GM19193 (cell line): ENCODE measurements at regions not wholly inside any gene's neighbourhood (a gene's known extent, or its start where the extent isn't known, plus 50 kb on each side); places are given as distances from the start of the nearest gene placed in this dataset.

Experiments
- POLR2A ChIP-seq: IDR thresholded peaks from 4 replicates; pipeline ENCODE4 v1.6.1; 2011; ENCODE audit not compliant: insufficient read depth, insufficient read length; ENCODE audit errors: extremely low read depth

- no peak for TF ChIP-seq POLR2A
These were observed 321.2 kb downstream of the CXCL12 start for GRCh38 chr10:44063686-44064085.

DNA sequence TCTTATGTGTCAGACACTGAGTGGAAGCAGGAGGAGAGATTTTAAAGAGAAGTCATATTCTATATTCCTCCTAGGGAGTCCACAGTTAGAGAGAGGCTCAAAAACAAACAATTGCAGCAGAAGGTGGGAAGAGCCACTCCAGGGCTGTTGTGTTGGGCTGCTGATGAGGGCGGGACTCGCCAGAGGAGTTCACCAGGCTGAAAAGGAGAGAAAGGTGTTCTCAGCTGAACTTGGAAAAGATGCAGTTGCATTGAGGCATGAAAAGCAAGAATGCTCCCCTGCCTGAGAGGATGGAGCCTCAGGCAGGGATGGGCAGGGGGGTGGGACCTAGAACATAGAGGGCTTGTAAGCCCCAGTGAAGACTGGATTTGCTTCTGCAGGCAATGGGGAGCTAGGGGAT lies 324.2 kb downstream of the CXCL12 start:
- TF ChIP-seq POLR2A: no peak

DNA sequence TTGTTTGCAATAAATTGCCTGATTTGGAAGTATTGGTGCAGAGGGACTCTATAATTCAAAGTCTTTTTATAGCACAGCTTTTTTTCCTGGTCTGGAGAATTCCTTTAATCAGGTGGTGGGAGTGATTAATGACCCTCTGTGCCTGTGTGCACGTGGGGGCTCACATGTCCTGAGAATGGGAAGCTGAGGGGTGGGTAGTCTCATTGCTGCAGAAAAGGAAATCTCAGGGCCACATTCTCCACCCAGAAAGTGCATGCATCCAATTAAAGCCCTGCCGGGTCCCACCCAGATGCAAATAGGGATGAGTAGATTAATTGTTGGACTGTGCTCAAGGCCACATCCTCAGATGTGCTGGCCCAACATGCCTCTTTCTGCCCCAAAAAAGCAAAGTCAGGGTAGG lies 324.7 kb downstream of the CXCL12 start:
- TF ChIP-seq POLR2A: no peak

GRCh38 chr10:44058259-44058658 lies 326.6 kb downstream of the CXCL12 start:
- TF ChIP-seq POLR2A: no peak

GRCh38 chr10:44056967-44057805 lies 327.7 kb downstream of the CXCL12 start:
- TF ChIP-seq POLR2A: no peak

GRCh38 chr10:44056206-44056605 lies 328.7 kb downstream of the CXCL12 start:
- no peak for TF ChIP-seq POLR2A

- TF ChIP-seq POLR2A: no peak
These were observed 330.9 kb downstream of the CXCL12 start for GRCh38 chr10:44054046-44054445.

DNA sequence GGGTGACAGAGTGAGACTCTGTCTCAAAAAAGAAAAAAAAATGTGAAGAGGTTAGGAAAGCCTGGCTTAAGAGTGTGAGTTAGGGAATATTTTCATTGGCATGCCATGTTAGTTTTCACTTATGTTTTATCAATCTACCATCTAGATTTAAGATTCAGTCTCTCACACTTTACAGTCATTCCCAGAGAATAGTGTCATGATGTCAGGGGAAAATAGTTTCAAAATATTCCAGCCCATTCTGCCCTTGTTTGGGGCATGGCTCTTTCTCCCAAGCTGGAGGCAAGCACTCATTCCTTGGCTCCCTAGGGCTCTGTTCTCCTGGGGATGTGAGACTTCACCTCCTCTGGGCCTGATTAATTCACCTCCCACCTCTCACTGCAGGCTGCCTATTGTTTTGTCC lies 331.5 kb downstream of the CXCL12 start:
- no peak for TF ChIP-seq POLR2A

DNA sequence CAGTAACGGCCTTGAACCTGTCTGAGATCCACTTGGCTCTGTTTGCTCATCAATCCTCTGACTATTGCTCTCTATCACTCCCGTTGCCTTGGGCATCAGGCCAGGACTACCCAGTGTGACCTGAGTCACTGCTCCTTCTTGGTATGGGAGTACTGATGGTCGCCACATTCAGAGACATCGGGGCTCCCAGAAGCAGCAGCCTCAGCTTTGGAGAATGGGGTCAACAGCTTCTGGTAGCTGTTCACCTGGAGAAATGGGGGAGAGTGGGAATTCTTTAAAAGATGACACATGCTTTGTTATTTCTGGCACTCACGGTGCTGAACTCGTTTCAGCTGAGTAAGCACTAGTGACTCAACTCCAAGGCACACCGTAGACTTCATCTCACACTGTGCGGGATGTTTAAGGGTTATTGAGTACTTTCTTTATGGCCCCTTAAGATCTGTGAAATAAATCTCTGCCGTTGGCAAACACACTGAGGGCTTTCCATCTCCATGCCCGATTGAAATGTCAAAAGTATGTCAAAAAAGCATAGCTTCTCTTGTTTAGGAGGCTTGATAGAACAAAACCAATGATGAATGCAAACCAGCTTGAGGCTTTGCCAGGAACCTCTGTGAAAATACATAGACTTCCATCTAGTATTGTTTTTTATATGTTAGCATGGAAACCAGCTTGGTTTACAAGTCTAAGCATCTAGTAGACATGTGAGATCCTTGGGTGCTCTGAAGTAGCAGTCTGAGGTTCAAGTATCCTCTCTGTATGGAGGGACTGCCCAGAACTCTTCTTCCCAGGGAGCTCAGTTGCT lies 333.1 kb downstream of the CXCL12 start:
- TF ChIP-seq POLR2A: no peak

GRCh38 chr10:44051091-44051490 lies 333.8 kb downstream of the CXCL12 start:
- TF ChIP-seq POLR2A: no peak

DNA sequence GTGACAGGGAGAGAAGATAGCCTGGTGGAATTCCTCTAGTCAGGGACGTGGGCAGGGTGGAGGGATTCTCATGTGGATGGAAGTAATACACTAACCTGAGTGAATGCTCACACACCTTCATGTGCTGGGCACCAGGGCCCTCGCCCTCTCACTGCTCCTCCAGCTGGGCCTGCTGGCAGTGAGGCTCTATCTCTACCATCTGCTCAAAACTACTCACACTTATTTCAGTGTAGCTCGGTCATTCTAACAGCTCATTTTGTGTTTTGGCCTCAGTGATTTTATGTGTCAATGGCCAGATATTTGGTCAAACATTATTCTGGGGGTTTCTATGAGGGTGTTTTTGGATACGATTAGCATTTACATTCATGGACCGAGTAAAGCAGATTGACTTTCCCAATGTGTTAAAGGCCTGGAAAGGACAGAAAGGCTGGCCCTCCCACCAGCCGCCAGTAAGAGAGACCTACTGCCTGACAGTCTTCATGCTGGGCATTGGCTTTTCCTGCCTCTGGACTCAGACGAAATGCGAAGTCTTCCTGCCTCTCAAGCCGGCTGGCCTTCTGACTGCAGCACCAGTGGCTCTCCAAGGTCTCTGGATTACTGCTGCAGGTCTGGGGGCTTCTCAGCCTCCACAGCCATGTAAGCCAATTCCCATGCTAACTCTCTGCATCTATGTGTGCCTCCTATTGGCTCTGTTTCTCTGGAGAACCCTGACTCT lies 335.4 kb downstream of the CXCL12 start:
- TF ChIP-seq POLR2A: no peak

DNA sequence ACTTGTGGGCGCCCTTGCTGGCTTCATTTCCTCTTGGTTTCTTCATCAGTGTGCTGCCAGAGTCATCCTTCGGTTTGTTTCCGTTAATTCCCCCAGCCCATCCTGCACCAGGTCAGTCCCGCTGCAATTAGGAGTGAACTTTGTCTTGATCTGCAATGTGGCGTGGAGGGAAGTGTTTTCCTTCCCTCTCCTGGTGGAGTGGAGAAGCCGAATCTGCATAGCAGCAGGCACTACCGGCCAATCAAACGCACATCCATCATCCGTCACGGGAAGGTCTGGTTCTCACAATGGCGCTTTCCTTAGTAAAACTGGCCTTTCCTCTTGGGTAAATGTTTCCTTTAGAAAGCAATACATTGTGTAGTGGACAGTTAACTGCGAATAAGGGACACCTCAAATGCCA lies 337.5 kb downstream of the CXCL12 start:
- TF ChIP-seq POLR2A: no peak

GRCh38 chr10:44046605-44047004 lies 338.3 kb downstream of the CXCL12 start:
- TF ChIP-seq POLR2A: no peak

DNA sequence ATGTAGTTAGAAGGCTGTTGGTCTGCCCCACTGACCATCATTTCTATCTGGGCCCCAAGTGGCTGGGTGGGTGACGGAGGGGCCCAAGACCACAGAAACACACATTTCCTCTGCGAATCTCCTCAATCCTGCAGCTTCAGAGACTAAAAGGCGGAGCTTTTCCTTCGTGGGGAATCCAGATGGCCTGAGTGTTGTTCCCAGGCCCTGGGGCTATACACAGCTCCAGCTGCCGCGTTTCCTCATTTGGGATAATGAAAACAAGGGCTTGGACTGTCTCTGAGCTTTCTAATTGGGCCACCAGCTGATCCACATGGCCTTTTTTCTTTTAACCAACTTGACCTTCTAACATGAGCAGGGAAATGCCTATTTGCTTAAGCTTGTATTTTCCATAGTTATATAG lies 339.9 kb downstream of the CXCL12 start:
- no peak for TF ChIP-seq POLR2A

DNA sequence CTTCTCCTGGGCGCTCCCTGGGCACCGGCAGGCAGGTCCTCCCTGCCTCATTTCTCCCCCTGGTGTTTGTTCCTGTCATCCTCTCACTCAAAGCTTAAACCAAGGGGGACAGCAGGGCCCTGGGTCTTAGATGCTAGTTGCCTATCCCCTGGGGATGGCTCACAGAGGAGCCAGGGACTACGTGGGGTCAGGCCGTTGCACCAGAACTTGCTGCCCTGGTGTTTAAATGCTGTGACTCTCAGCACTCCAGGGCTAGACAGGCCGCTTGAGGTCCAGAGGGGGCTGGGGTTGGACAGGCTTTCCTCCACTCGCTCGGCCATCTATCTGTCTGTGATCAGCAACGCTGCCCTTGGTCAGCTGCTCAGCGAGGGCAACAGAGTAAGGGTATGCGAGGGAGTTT lies 340.3 kb downstream of the CXCL12 start:
- no peak for TF ChIP-seq POLR2A
